ENCODE measurements at regions not wholly inside any gene's neighbourhood (a gene's known extent, or its start where the extent isn't known, plus 50 kb on each side); places are given as distances from the start of the nearest gene placed in this dataset.
"Not testable (repeated sequence)": the region's sequence is repeated elsewhere in the genome, so short reads cannot be mapped to it uniquely, and the experiment has no call there.

GRCh38 chr6:22164236-22164635 lies 132.6 kb downstream of the PRL start:
- intact Hi-C loops (cut with DNase I): no loop called here
- Histone ChIP-seq H3K4me3 (no peak overlapping the region), H3K9me3 (no peaks in the 10 kb centered on the region), H3K4me1 (no peaks in the 10 kb centered on the region), H3K36me3 (no peaks in the 10 kb centered on the region), H3K27ac (replicated peaks in 1 of 4) (no peak overlapping the region), H3K27me3 (no peaks in the 10 kb centered on the region)
- no peak for DNase-seq (ENCODE audit: extremely low spot score)
- TF ChIP-seq EP300 (IDR thresholded peaks at IDR 0.05): no peak
- TF ChIP-seq POLR2AphosphoS5 (IDR thresholded peaks at IDR 0.05): no peak
- TF ChIP-seq POLR2A (IDR thresholded peaks at IDR 0.05; ENCODE audit: low read depth): no peak
- TF ChIP-seq CTCF (IDR thresholded peaks at IDR 0.05): no peak

GRCh38 chr6:22171006-22171405 lies 125.8 kb downstream of the PRL start:
- H3K4me3 ChIP-seq; H3K4me1 ChIP-seq; intact Hi-C loops (cut with DNase I); H3K27me3 ChIP-seq; DNase-seq (ENCODE audit: extremely low spot score); H3K36me3 ChIP-seq; H3K27ac ChIP-seq (replicated peaks in 1 of 4): not testable (repeated sequence)
- 98% methylated on average over 5 of the region's 5 CpGs for WGBS
- peaks cover 0 to 21% (median 14%) of the 10 kb centered on the region in 4 donors for H3K9me3 ChIP-seq

- H3K27me3 ChIP-seq; H3K4me1 ChIP-seq; H3K27ac ChIP-seq (replicated peaks in 1 of 4); DNase-seq (ENCODE audit: extremely low spot score); H3K4me3 ChIP-seq; intact Hi-C loops (cut with DNase I); H3K36me3 ChIP-seq: not testable (repeated sequence)
- 92% methylated on average over 8 of the region's 15 CpGs for WGBS
- H3K9me3 ChIP-seq: peaks cover 0 to 21% (median 14%) of the 10 kb centered on the region in 4 donors
These were observed 125.0 kb downstream of the PRL start for GRCh38 chr6:22171885-22172284.

GRCh38 chr6:22173311-22173710 lies 123.5 kb downstream of the PRL start:
- Histone ChIP-seq H3K4me3 (no peak overlapping the region), H3K4me1 (no peaks in the 10 kb centered on the region), H3K36me3 (peaks cover 0 to 5% (median 0%) of the 10 kb centered on the region in 4 donors), H3K9me3 (peaks cover 0 to 21% (median 14%) of the 10 kb centered on the region in 4 donors), H3K27ac (replicated peaks in 1 of 4) (no peak overlapping the region), H3K27me3 (no peaks in the 10 kb centered on the region)
- intact Hi-C loops (cut with DNase I): no loop called here
- TF ChIP-seq POLR2AphosphoS5 (IDR thresholded peaks at IDR 0.05) (no peak), CTCF (IDR thresholded peaks at IDR 0.05) (no peak), EP300 (IDR thresholded peaks at IDR 0.05) (no peak), POLR2A (IDR thresholded peaks at IDR 0.05; ENCODE audit: low read depth) (no peak)
- no peak for DNase-seq (ENCODE audit: extremely low spot score)

GRCh38 chr6:22180250-22180649 lies 116.6 kb downstream of the PRL start:
- DNase-seq (ENCODE audit: extremely low spot score); H3K4me3 ChIP-seq; intact Hi-C loops (cut with DNase I); H3K4me1 ChIP-seq; H3K27me3 ChIP-seq; H3K36me3 ChIP-seq; H3K27ac ChIP-seq (replicated peaks in 1 of 4): not testable (repeated sequence)
- WGBS: no CpG with 5 or more reads among the region's 20 CpGs
- peaks cover 0 to 16% (median 5%) of the 10 kb centered on the region in 4 donors for H3K9me3 ChIP-seq

GRCh38 chr6:22184371-22184770 lies 112.5 kb downstream of the PRL start:
- Histone ChIP-seq H3K27ac (replicated peaks in 1 of 4) (no peak overlapping the region), H3K4me3 (no peak overlapping the region), H3K27me3 (no peaks in the 10 kb centered on the region), H3K4me1 (no peaks in the 10 kb centered on the region), H3K9me3 (peaks cover 0 to 17% (median 5%) of the 10 kb centered on the region in 4 donors), H3K36me3 (peaks cover 0 to 8% (median 0%) of the 10 kb centered on the region in 4 donors)
- no peak for DNase-seq (ENCODE audit: extremely low spot score)
- TF ChIP-seq EP300 (IDR thresholded peaks at IDR 0.05) (no peak), POLR2A (IDR thresholded peaks at IDR 0.05; ENCODE audit: low read depth) (no peak), POLR2AphosphoS5 (IDR thresholded peaks at IDR 0.05) (no peak), CTCF (IDR thresholded peaks at IDR 0.05) (no peak)
- intact Hi-C loops (cut with DNase I): no loop called here

All from esophagus muscularis mucosa (tissue), 4 donors.